D721Med (cell line): ENCODE measurements at regions not wholly inside any gene's neighbourhood (a gene's known extent, or its start where the extent isn't known, plus 50 kb on each side); places are given as distances from the start of the nearest gene placed in this dataset.

Source experiments
- DNase-seq: peaks from one replicate; pipeline ENCODE4 v3.0.0; 2011; ENCODE audit warnings: low spot score; ENCODE audit not compliant: insufficient read length
- FAIRE-seq: peaks from 2 replicates; lab custom pipeline; 2011; peaks lifted over from hg19 to GRCh38; lab: Jason Lieb, UNC
- TF ChIP-seq, protein P1 (sequence below): IDR thresholded peaks from 2 replicates; pipeline ENCODE4 v1.5.1; 2012; ENCODE audit warnings: mild to moderate bottlenecking, control low read depth; ENCODE audit not compliant: insufficient read depth; ENCODE audit errors: missing control alignments

DNA sequence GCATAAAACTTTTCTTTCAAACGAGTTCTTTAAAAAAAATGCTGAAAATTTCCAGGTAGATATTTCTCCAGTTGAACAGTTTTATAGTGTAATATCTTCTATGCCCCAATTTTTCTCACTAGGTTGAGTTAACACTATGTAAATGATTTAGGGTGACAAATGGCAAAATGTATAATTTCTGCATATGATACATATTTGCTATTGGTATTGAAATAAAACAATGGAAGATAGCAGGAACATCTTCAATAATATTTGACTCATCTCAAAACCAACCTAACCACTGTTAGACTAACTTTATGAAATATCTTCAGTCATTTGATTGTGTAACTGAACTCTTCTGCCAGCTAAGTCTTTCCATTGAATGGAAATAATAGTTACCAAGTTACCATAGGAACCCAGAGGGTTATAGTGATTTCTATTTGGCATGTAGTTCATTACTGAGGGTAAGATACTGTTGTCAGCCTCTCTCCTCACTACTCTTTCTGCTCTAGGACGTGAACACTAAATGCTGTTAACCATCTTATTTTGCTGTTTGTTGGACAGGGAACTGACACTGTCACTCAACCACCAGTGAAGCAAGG lies 824.7 kb upstream of the NECTIN3 start:
- peak; percentile 48 for FAIRE-seq
- DNase-seq = no peak
- TF ChIP-seq, protein P1, sequence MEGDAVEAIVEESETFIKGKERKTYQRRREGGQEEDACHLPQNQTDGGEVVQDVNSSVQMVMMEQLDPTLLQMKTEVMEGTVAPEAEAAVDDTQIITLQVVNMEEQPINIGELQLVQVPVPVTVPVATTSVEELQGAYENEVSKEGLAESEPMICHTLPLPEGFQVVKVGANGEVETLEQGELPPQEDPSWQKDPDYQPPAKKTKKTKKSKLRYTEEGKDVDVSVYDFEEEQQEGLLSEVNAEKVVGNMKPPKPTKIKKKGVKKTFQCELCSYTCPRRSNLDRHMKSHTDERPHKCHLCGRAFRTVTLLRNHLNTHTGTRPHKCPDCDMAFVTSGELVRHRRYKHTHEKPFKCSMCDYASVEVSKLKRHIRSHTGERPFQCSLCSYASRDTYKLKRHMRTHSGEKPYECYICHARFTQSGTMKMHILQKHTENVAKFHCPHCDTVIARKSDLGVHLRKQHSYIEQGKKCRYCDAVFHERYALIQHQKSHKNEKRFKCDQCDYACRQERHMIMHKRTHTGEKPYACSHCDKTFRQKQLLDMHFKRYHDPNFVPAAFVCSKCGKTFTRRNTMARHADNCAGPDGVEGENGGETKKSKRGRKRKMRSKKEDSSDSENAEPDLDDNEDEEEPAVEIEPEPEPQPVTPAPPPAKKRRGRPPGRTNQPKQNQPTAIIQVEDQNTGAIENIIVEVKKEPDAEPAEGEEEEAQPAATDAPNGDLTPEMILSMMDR = no peak

DNA sequence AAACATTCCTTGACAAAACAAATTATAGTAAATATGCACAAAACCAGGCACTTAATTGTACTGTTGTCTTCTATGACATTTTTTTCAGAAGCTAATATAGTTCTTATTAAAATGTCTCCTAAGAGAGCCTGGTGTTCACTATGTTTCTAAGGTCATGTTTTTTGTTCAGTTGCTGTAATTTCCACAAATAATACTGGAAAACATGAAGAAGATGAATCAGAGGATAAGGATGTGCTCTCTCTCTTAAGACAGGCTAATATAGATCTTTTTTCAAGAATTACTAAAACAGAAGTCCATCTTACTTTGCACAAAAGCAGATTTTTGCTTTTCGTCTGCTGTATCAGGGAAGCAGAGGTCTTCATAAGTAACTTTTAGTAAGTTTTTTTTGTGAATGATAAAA lies 823.0 kb upstream of the NECTIN3 start:
- TF ChIP-seq, protein P1 = no peak
- no peak for DNase-seq
- no peak for FAIRE-seq

DNA sequence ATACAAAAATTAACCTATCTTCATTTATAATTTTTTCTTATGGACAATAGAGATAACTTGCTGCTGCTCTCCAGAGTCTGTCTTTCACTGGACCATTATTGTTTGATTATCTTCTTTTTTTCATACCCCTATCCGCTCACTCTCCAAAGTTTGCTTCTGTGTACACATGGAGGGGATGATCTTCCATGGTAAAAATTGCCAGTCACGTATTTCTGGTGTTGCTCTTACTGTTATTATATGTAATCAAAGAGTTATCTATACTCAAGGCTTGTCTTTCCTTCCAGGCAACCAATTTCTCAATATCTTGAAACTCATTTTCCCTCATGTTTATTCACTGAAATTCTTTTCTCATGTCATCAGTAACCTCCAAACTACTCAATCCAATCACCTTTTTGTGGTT lies 817.8 kb upstream of the NECTIN3 start:
- TF ChIP-seq, protein P1 = no peak
- DNase-seq (no peak), FAIRE-seq (no peak)

DNA sequence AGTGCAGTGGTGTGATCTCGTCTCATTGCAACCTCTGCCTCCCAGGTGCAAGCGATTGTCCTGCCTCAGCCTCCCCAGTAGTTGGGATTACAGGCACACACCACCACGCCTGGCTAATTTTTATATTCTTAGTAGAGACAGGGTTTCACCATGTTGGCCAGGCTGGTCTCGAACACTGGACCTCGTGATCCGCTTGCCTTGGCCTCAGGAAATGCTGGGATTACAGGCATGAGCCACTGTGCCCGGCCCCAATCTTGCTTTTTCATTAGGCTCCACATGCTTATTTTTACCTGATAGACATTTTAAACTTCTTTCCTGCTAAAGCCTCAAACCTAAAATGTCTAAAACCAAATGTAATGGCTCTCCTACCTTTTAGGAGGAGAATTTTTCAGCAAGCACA lies 817.0 kb upstream of the NECTIN3 start:
- TF ChIP-seq, protein P1 = no peak
- FAIRE-seq = no peak
- no peak for DNase-seq

DNA sequence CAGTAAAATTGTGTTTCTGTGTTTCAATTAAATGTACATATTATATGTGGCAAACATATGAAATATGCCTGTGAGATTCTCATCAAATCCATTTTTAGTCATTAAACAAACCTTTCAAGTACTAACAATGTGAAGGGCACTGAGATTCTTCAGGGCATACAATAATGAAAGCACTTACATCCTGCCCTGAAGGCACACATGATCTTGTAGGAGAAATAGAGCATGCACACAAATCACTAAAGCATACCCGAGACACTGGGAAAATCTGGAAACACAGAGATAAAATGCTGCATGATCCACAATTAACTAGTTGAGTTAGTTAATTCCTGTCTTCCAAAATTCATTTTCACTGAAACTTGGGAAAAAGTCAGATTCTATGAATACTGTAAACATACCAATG lies 810.5 kb upstream of the NECTIN3 start:
- TF ChIP-seq, protein P1 = no peak
- FAIRE-seq = no peak
- no peak for DNase-seq

DNA sequence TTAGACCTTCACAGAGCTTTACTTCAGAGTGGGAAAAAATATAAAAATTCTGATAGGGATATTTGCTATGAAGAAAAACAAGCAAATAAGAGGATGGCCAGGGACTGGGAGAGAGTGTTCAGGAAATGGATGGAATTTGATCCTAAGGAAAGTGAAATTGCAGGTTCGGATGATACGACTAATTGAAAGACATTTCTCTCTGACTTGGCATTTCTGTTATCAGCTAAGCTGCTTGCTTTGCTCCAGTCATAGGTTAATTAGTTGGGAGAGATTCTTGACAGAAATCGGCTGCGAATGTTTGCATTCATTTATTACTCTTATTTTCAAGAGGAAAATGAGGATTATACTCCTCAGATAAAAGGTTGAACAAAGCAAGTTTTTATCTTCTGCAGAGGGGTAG lies 808.7 kb upstream of the NECTIN3 start:
- DNase-seq (no peak), FAIRE-seq (no peak)
- TF ChIP-seq, protein P1 = no peak

DNA sequence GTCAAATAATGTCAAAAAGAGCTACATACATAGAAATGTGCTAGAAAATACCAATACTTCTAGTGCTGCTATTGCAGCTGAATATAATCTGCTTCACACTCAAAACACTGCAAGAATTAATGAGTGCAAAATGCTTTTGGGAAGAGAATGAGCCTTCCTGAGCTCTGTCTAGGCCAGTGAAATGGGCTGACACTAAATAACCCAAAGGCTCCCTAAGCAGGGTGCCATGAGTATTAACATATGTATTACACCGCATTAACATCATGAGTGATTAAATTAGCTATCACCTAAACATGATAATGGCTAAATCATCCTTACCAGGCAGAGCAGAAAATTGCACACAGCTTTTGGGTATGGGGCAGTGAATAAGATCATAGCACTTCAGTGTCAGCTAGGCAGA lies 806.3 kb upstream of the NECTIN3 start:
- no peak for DNase-seq
- FAIRE-seq = no peak
- TF ChIP-seq, protein P1 = no peak
